ENCODE measurements at regions not wholly inside any gene's neighbourhood (a gene's known extent, or its start where the extent isn't known, plus 50 kb on each side); places are given as distances from the start of the nearest gene placed in this dataset.
"Not testable (repeated sequence)": the region's sequence is repeated elsewhere in the genome, so short reads cannot be mapped to it uniquely, and the experiment has no call there.

- no peak for DNase-seq (ENCODE audit: low read depth)
Measured at GRCh38 chr4:82192017-82192673, 181.6 kb downstream of the HNRNPD start.

GRCh38 chr4:82181789-82182188 lies 192.0 kb downstream of the HNRNPD start:
- DNase-seq (ENCODE audit: low read depth), result no peak

GRCh38 chr4:82172186-82172585 lies 201.6 kb downstream of the HNRNPD start:
- DNase-seq (ENCODE audit: low read depth), result no peak

DNA sequence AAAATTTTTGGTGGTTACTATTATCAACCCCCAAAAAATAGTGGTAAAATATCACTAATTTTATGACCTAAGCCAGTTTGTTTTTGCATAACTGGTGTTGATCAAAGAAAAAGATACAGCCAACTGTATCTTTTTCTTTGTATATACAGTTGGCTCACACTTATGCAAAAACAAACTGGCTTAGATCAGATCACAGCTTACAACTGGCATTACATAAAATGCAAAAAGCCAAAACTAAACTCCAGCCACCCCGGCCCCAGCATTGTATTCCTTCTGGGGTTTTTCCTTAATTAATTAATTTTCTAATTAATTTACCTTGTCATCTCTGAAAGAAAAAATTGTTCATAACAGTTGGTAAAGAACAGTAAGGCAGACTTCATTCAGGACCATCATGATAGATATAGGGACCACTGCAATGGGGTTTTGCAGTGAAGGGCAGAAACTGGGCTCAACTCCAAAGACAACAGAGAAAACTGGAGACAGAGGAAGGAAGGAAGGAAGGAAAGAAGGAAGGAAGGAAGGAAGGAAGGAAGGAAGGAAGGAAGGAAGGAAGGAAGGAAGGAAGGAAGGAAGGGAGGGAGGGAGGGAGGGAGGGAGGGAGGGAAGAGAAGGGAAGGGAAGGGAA lies 202.1 kb downstream of the HNRNPD start:
- no peak for DNase-seq (ENCODE audit: low read depth)

GRCh38 chr4:82149750-82150149 lies 224.0 kb downstream of the HNRNPD start:
- no peak for DNase-seq (ENCODE audit: low read depth)

DNA sequence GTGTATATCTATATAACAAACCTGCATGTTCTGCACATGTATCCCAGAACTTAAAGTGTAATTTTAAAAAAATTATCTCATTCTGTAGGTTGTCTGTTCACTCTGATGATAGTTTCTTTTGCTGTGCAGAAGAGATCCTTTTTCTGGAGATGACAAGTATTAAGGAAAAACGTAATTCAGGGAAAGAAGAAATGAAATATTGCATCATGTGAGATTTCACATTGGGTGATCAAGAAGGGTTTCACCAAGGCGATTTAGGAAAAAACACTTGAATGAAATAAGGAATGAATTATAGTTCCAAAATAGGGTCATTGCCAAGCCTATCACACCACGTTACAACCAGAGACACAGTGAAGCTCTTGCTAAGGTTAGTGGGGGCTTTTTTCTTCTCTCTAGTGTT lies 227.9 kb downstream of the HNRNPD start:
- no peak for DNase-seq (ENCODE audit: low read depth)

DNA sequence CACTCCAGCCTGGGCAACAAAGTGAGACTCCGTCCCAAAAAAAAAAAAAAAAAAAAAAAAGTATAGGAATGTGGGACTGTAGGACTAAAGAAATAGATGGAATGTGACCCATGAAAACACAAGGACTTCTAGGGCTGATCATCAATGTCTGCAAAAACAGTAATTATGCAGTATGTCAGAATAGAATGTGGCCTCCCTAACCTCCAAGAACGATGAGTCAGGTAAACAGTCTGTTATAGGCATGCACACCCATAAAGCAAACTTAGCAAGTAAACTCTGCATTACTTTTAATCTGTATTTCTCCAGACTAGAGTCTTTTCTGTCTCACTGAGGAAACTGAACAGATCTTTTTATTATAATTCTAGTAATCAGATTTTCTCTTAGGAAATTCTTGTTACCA lies 233.4 kb downstream of the HNRNPD start:
- no peak for DNase-seq (ENCODE audit: low read depth)

DNA sequence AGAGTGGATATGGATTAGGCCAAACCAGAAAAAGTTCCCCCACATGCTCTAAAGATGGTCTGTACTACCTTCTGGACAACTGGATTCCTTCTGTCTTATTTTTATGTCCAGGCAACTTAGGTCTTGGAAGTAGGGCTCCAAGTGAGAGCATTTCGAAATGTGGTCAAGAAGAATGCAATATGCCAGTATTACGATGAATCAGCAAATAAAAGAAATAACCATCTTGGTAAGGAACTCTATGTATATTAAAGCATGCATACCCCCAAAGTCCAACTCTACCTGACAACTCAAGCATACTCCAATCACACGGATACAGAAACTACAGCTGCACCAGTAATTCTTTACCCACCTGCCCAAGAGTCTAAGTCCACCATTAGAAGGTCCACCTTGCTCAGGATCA lies 234.5 kb downstream of the HNRNPD start:
- DNase-seq (ENCODE audit: low read depth), result no peak

DNA sequence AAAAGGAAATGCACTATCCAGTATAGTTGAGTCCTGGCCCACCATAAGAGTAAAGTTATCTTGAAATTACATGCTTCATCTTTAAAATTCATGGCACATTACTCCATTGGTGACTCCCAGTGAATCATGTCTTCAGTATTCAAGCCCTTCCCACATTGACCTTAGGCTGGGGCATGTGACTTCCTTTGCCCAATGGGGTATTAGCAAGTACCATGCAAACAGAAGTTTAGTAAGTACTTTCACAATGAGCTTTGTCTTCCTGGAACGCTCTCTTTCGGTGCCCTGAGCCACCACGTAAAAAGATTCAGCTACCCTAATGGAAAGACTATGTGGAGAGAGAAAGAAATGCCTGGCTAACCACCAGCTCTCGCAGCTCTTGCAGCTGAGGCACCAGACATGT lies 235.4 kb downstream of the HNRNPD start:
- no peak for DNase-seq (ENCODE audit: low read depth)

DNA sequence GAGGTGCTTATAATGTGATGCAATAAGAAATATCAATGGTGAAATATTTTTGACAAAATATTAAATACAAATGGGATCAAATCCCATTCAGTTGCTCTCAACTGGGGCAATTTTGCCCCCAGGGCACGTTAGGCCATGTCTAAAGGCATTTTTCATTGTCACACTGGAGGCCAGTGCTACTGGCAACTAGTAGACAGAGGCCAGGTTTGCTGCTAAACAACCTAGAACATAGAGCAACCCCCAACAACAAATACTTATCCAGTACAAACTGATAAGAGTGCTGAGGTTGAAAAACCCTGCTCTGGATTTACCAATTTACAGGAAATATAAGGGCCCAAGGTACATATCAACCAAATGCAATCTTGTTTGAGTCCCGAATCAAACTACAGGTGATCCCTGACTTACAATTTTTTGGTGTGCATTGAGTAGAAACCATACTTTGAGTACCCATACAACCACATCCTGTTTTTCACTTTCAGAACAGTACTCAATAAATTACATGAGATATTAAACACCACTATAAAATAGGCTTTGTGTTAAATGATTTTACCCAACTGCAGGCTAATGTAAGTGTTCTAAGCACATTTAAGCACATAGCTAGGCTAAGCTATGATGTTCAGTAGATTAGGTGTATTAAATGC lies 237.5 kb downstream of the HNRNPD start:
- DNase-seq (ENCODE audit: low read depth), result no peak

GRCh38 chr4:82128355-82128754 lies 245.4 kb downstream of the HNRNPD start:
- DNase-seq (ENCODE audit: low read depth), result no peak

GRCh38 chr4:82126512-82127040 lies 247.2 kb downstream of the HNRNPD start:
- no peak for DNase-seq (ENCODE audit: low read depth)

DNA sequence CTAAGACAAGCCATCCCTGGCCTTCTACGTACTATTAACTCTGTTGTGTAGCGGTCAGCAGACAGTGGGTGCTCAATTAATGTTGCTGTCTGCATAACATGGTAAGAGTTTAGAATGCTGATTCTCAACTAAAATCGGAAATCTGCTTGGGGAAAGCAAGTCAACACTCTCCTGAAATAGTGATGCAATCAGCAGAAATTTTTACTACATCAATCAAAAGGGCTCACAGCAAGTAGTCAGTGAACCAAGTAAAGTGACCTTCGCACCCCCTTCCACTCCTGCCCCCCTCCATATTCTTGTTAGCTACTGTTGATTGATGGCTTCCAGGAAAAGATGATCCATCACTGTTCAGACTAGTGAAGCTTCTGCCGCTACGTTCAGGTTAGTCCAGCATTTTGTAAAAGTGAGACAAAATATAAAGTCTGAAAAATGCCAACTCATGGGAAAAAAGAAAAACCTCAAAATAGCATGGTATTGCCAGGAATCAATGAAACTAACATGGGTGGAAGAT lies 247.9 kb downstream of the HNRNPD start:
- no peak for DNase-seq (ENCODE audit: low read depth)

DNA sequence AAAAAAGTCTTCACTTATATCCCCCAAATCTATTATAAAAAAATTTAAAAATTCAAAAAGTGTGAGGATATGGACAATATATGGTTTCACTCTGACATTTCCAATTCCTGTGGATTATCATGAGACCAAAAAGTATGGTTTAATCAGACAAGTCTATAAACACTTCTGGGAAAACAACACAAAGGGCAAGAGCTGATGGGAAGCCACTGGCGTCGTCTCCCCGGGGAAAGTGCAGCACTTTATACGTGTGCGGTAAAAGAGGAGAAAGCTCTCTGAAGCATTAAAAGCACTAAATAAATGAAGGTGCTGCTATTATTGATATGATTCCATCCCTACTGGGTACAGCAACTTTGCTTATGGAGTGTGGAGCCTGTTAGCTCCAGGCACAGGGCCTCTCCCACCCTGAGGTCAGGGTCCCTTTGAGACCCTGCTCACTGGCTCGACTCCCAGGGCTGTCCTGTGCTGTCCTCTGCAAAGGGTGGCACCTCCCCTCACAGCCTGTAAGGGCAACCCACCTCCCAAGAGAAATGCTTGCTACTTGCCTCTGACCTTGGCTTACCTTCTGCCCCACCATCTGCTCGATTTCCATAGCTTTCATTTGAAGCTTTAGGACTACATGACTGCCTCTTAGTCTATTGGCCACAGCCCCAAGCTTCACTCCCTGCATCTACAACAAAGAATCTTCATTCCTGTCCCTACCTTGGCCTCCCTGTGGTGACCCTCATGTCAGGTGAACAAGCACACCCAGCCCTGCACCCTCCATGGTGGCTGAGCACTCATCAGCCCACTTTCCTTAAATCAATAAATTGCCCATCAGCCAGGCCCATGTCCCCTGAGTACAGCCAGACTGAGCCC lies 248.6 kb downstream of the HNRNPD start:
- DNase-seq (ENCODE audit: low read depth), result no peak

DNA sequence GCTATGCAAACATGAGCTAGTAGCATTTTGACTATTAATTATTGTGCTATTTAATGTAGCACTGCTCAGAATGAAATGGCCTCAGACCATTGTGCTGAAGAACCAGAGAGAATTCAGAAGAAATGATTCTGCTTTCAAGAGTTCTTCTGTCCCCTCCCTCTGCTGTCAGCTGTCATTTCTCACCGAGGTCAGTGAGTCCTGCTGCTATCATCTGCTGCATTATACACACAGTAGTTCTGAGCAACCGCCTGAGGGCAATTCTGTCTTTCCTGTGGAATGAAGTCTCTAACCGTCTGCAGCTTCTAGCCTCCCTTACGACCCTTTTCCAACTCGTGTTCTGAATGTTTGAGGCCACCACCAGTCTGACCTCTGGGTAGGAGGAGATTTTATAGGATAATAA lies 249.4 kb downstream of the HNRNPD start:
- DNase-seq (ENCODE audit: low read depth), result no peak

GRCh38 chr4:82123934-82124333 lies 249.9 kb downstream of the HNRNPD start:
- no peak for DNase-seq (ENCODE audit: low read depth)

GRCh38 chr4:82115183-82115582 lies 258.6 kb downstream of the HNRNPD start:
- DNase-seq (ENCODE audit: low read depth), result not testable (repeated sequence)

DNA sequence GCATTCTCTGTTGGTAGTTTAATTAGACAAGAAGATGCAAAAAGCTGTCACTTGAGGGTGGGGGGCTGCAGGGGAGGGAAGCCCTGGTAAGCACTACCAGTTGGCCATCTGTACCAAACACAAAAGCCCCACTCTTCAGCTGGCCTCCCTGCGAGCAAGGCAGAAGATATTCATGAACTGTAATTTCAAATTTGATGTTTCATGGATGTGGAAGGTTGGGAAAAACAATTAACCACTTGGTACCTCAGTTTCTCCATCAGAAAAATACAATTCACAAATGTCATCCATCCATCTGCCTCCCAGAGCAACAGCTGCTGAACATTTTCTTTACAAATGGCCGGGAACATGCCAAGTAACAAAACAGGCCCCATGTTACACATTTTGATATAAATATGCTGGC lies 265.3 kb downstream of the HNRNPD start:
- DNase-seq (ENCODE audit: low read depth), result no peak

- no peak for DNase-seq (ENCODE audit: low read depth)
Measured at GRCh38 chr4:82104578-82104977, 269.2 kb downstream of the HNRNPD start.

GRCh38 chr4:82099928-82100579 lies 273.7 kb downstream of the HNRNPD start:
- peak; percentile 64 for DNase-seq (ENCODE audit: low read depth)

DNA sequence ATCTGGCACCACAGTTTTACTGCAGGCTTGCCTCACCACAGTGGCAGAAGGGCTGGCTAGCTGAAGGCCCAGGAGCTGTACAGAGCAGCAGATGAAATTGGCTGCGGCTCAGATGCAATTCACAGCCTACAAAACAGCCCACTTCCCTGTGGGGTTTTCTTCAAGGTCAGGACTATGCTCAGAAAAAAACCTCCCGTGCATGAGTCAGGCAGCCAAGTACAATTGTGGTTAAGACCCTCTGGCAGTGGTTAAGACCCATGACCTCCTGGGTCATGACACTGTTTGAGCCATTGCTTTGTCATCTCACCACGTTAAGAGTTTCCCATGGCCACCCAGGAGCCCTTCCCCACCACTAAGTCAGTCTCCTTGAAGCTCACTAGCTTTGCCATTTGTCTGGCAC lies 276.3 kb downstream of the HNRNPD start:
- DNase-seq (ENCODE audit: low read depth), result peak; percentile 72
